ENCODE measurements at regions not wholly inside any gene's neighbourhood (a gene's known extent, or its start where the extent isn't known, plus 50 kb on each side); places are given as distances from the start of the nearest gene placed in this dataset.

DNA sequence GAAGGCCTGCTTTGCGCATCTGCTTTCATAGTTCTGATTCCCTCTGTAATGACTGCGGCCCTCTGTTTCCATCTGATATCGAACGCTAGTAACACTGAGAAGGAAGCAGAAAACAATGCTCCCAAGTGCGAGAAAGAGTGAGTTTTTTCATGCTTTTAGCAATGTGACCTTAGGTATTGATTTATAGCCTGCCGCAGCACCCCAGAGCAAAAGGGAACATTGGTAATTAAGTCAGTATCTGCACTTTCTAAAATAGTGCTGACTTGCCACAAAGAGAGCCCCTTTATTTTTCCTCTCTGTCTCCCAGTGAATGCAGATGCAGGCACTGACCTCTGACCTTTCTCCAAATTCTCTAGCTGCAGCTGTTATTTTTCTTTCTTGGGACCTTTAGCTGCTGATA, 129.8 kb downstream of the HDGFL1 start:
- no peak for TF ChIP-seq TAF1 (conservative IDR thresholded peaks at IDR 0.05)
- TF ChIP-seq, protein P1, sequence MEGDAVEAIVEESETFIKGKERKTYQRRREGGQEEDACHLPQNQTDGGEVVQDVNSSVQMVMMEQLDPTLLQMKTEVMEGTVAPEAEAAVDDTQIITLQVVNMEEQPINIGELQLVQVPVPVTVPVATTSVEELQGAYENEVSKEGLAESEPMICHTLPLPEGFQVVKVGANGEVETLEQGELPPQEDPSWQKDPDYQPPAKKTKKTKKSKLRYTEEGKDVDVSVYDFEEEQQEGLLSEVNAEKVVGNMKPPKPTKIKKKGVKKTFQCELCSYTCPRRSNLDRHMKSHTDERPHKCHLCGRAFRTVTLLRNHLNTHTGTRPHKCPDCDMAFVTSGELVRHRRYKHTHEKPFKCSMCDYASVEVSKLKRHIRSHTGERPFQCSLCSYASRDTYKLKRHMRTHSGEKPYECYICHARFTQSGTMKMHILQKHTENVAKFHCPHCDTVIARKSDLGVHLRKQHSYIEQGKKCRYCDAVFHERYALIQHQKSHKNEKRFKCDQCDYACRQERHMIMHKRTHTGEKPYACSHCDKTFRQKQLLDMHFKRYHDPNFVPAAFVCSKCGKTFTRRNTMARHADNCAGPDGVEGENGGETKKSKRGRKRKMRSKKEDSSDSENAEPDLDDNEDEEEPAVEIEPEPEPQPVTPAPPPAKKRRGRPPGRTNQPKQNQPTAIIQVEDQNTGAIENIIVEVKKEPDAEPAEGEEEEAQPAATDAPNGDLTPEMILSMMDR (IDR thresholded peaks at IDR 0.05; ENCODE audit: low read depth, low read length, missing input control), result no peak
- no peak for TF ChIP-seq JUND (IDR thresholded peaks at IDR 0.05)
- no peak for TF ChIP-seq RAD21 (IDR thresholded peaks at IDR 0.05)
- TF ChIP-seq GABPA (IDR thresholded peaks at IDR 0.05 in 1 of 2, conservative IDR thresholded peaks at IDR 0.05 in 1 of 2), result no peak
- TF ChIP-seq, protein P2, sequence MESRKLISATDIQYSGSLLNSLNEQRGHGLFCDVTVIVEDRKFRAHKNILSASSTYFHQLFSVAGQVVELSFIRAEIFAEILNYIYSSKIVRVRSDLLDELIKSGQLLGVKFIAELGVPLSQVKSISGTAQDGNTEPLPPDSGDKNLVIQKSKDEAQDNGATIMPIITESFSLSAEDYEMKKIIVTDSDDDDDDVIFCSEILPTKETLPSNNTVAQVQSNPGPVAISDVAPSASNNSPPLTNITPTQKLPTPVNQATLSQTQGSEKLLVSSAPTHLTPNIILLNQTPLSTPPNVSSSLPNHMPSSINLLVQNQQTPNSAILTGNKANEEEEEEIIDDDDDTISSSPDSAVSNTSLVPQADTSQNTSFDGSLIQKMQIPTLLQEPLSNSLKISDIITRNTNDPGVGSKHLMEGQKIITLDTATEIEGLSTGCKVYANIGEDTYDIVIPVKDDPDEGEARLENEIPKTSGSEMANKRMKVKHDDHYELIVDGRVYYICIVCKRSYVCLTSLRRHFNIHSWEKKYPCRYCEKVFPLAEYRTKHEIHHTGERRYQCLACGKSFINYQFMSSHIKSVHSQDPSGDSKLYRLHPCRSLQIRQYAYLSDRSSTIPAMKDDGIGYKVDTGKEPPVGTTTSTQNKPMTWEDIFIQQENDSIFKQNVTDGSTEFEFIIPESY (IDR thresholded peaks at IDR 0.05), result no peak
- no peak for TF ChIP-seq FOXA2 (IDR thresholded peaks at IDR 0.05)
- no peak for TF ChIP-seq SP1 (IDR thresholded peaks at IDR 0.05)
- TF ChIP-seq, protein P3, sequence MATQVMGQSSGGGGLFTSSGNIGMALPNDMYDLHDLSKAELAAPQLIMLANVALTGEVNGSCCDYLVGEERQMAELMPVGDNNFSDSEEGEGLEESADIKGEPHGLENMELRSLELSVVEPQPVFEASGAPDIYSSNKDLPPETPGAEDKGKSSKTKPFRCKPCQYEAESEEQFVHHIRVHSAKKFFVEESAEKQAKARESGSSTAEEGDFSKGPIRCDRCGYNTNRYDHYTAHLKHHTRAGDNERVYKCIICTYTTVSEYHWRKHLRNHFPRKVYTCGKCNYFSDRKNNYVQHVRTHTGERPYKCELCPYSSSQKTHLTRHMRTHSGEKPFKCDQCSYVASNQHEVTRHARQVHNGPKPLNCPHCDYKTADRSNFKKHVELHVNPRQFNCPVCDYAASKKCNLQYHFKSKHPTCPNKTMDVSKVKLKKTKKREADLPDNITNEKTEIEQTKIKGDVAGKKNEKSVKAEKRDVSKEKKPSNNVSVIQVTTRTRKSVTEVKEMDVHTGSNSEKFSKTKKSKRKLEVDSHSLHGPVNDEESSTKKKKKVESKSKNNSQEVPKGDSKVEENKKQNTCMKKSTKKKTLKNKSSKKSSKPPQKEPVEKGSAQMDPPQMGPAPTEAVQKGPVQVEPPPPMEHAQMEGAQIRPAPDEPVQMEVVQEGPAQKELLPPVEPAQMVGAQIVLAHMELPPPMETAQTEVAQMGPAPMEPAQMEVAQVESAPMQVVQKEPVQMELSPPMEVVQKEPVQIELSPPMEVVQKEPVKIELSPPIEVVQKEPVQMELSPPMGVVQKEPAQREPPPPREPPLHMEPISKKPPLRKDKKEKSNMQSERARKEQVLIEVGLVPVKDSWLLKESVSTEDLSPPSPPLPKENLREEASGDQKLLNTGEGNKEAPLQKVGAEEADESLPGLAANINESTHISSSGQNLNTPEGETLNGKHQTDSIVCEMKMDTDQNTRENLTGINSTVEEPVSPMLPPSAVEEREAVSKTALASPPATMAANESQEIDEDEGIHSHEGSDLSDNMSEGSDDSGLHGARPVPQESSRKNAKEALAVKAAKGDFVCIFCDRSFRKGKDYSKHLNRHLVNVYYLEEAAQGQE (IDR thresholded peaks at IDR 0.05), result no peak
- TF ChIP-seq, protein P4, sequence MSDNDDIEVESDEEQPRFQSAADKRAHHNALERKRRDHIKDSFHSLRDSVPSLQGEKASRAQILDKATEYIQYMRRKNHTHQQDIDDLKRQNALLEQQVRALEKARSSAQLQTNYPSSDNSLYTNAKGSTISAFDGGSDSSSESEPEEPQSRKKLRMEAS (IDR thresholded peaks at IDR 0.05), result no peak
- TF ChIP-seq EGR1 (IDR thresholded peaks at IDR 0.05; ENCODE audit: low read depth in 2 of 2), result no peak
